SK-N-SH (cell line): ENCODE measurements at regions not wholly inside any gene's neighbourhood (a gene's known extent, or its start where the extent isn't known, plus 50 kb on each side); places are given as distances from the start of the nearest gene placed in this dataset.

ENCODE experiments used
- CTCF ChIA-PET: fragments of 300-600, 350-600 bp; formaldehyde crosslinking; extraction: SDS; loops from one replicate; lab custom pipeline; 2021; lab: Yijun Ruan, JAX
- POLR2A ChIA-PET: fragments of 350-600 bp; sonication (Branson Sonifier 250); formaldehyde crosslinking; extraction: SDS; loops from one replicate; lab custom pipeline; 2020; ENCODE audit warnings: antibody characterized with exemption, inconsistent platforms; lab: Yijun Ruan, JAX
- DNase-seq: peaks from one replicate; pipeline ENCODE4 v3.0.0; 2012
- H2AFZ ChIP-seq: fragments of 200-600 bp; sonication (generic); 2 replicates; pipeline ENCODE4 v1.8.1; 2016; ENCODE audit warnings: antibody characterized with exemption, mild to moderate bottlenecking, low read depth
- H3F3A ChIP-seq: fragments of 200-600 bp; sonication (generic); replicated peaks from 2 replicates; pipeline ENCODE3; 2016; ENCODE audit warnings: antibody characterized with exemption, mild to moderate bottlenecking; ENCODE audit not compliant: insufficient read depth
- H3K27ac ChIP-seq, 2 experiments: fragments of 200-500 bp in 1 of 2; fragments of 200-600 bp in 1 of 2; sonication (Bioruptor generic) in 1 of 2; sonication (generic), shearing (Covaris generic) in 1 of 2; 2 replicates each; pipeline versions ENCODE4 v1.5.1 to v1.6.1; 2014 to 2016; ENCODE audit warnings: low read depth in 2 of 2, inconsistent platforms in 1 of 2, low read length in 1 of 2, mild to moderate bottlenecking in 1 of 2, mixed read lengths in 1 of 2
- H3K27me3 ChIP-seq: fragments of 200-600 bp; sonication (generic), shearing (Covaris generic); 2 replicates; pipeline ENCODE4 v1.6.1; 2016; ENCODE audit warnings: mixed run types; ENCODE audit not compliant: insufficient read depth
- H3K36me3 ChIP-seq, 2 experiments: fragments of 200-500 bp in 1 of 2; fragments of 200-600 bp in 1 of 2; sonication (Bioruptor generic) in 1 of 2; sonication (generic) in 1 of 2; replicated peaks in 1 of 2; 2 replicates each; pipeline versions ENCODE3 to v1.5.1; 2014 to 2016; ENCODE audit warnings: low read length in 1 of 2, mild to moderate bottlenecking in 1 of 2; ENCODE audit not compliant: insufficient read depth in 2 of 2, control insufficient read depth in 1 of 2
- H3K4me1 ChIP-seq, 2 experiments: fragments of 200-500 bp in 1 of 2; fragments of 200-600 bp in 1 of 2; sonication (Bioruptor generic) in 1 of 2; sonication (generic), shearing (Covaris generic) in 1 of 2; 2 replicates each; pipeline versions ENCODE4 v1.5.1 to v1.6.1; 2014 to 2016; ENCODE audit warnings: low read depth in 1 of 2, low read length in 1 of 2, mixed run types in 1 of 2; ENCODE audit not compliant: insufficient read depth in 2 of 2, control insufficient read depth in 1 of 2
- H3K4me2 ChIP-seq: fragments of 200-600 bp; sonication (generic), shearing (Covaris generic); 2 replicates; pipeline ENCODE4 v1.6.1; 2017; ENCODE audit warnings: mixed run types
- H3K4me3 ChIP-seq, 2 experiments: fragments of 200-500 bp in 1 of 2; fragments of 200-600 bp in 1 of 2; sonication (Bioruptor generic) in 1 of 2; sonication (generic), shearing (Covaris generic) in 1 of 2; 2 replicates each; pipeline versions ENCODE4 v1.5.1 to v1.8.1; 2014 to 2016; ENCODE audit warnings: low read depth in 2 of 2, inconsistent platforms in 1 of 2, low read length in 1 of 2, mild to moderate bottlenecking in 1 of 2, mixed read lengths in 1 of 2, moderate library complexity in 1 of 2
- H3K79me2 ChIP-seq: fragments of 200-600 bp; sonication (generic); 2 replicates; pipeline ENCODE4 v1.8.1; 2017; ENCODE audit warnings: mild to moderate bottlenecking; ENCODE audit not compliant: insufficient read depth
- H3K9ac ChIP-seq: fragments of 200-600 bp; sonication (generic); 2 replicates; pipeline ENCODE4 v1.6.1; 2017; ENCODE audit warnings: mixed run types
- H3K9me2 ChIP-seq: fragments of 200-600 bp; sonication (generic); 2 replicates; pipeline ENCODE4 v1.6.1; 2017; ENCODE audit warnings: mixed run types
- H3K9me3 ChIP-seq: fragments of 200-600 bp; sonication (generic); 2 replicates; pipeline ENCODE4 v1.6.1; 2017; ENCODE audit warnings: mixed run types, mild to moderate bottlenecking, moderate library complexity
- H4K20me1 ChIP-seq: fragments of 200-600 bp; sonication (generic); 2 replicates; pipeline ENCODE4 v1.6.1; 2017; ENCODE audit warnings: mild to moderate bottlenecking, mixed run types; ENCODE audit not compliant: insufficient read depth
- CHD2 ChIP-seq: fragments of 150-350 bp; IDR thresholded peaks from 2 replicates; pipeline ENCODE4 v1.6.1; 2018; ENCODE audit warnings: low read length; ENCODE audit not compliant: partially characterized antibody
- ELF1 ChIP-seq: IDR thresholded peaks from 2 replicates; pipeline ENCODE4 v1.4.0; 2012
- EP300 ChIP-seq, 2 experiments: IDR thresholded peaks; 2 replicates each; pipeline versions ENCODE4 v1.4.0 to v1.6.1; 2012; ENCODE audit warnings: borderline replicate concordance in 1 of 2, low read depth in 1 of 2, low read length in 1 of 2
- FOXJ3 ChIP-seq: sonication (generic); formaldehyde crosslinking; IDR thresholded peaks from 2 replicates; pipeline ENCODE4 v1.5.1; 2020; ENCODE audit warnings: mild to moderate bottlenecking, missing genetic modification reagents
- FOXM1 ChIP-seq: IDR thresholded peaks from 2 replicates; pipeline ENCODE4 v1.4.0; 2012; ENCODE audit warnings: low read depth, mild to moderate bottlenecking
- MAX ChIP-seq: IDR thresholded peaks from 2 replicates; pipeline ENCODE4 v1.4.0; 2012; ENCODE audit warnings: low read depth
- MXI1 ChIP-seq: IDR thresholded peaks from 2 replicates; pipeline ENCODE4 v1.6.1; 2012; ENCODE audit warnings: mild to moderate bottlenecking, low read depth, low read length, improper control_type of control experiment
- NRF1 ChIP-seq: IDR thresholded peaks from 2 replicates; pipeline ENCODE4 v1.6.1; 2012; ENCODE audit warnings: low read depth, mild to moderate bottlenecking, low read length
- RAD21 ChIP-seq: IDR thresholded peaks from 2 replicates; pipeline ENCODE4 v1.6.1; 2012; ENCODE audit warnings: mild to moderate bottlenecking, low read length
- RCOR1 ChIP-seq: fragments of 150-350 bp; IDR thresholded peaks from 2 replicates; pipeline ENCODE4 v1.6.1; 2017; ENCODE audit warnings: antibody characterized with exemption, low read length
- RFX5 ChIP-seq: IDR thresholded peaks from 2 replicates; pipeline ENCODE4 v1.6.1; 2012; ENCODE audit warnings: mild to moderate bottlenecking, improper control_type of control experiment, low read length
- RXRA ChIP-seq: IDR thresholded peaks from 2 replicates; pipeline ENCODE4 v1.4.0; 2012; ENCODE audit warnings: low read depth, mild to moderate bottlenecking, borderline replicate concordance
- SMC3 ChIP-seq: IDR thresholded peaks from 2 replicates; pipeline ENCODE4 v1.6.1; 2012; ENCODE audit warnings: low read depth, low read length, improper control_type of control experiment
- TCF12 ChIP-seq: IDR thresholded peaks from 2 replicates; pipeline ENCODE4 v1.4.0; 2012
- TEAD4 ChIP-seq: IDR thresholded peaks from 2 replicates; pipeline ENCODE4 v1.4.0; 2012; ENCODE audit warnings: mild to moderate bottlenecking, borderline replicate concordance; ENCODE audit not compliant: insufficient read depth
- WGBS: methylation state at CpG from one replicate; pipeline ENCODE4 v1.1.6; 2017; ENCODE audit warnings: low lambda C conversion rate; 5-methylcytosine and 5-hydroxymethylcytosine counted together
- TF ChIP-seq, protein P1 (sequence below): fragments of 200-600 bp; sonication (generic); IDR thresholded peaks from 2 replicates; pipeline ENCODE4 v1.6.1; 2017; ENCODE audit warnings: antibody characterized with exemption, mild to moderate bottlenecking, moderate library complexity
- TF ChIP-seq, protein P2 (sequence below): IDR thresholded peaks from 2 replicates; pipeline ENCODE4 v1.4.0; 2012; ENCODE audit warnings: low read depth, borderline replicate concordance
- TF ChIP-seq, protein P3 (sequence below): fragments of 150-350 bp; IDR thresholded peaks from 2 replicates; pipeline ENCODE4 v1.6.1; 2017; ENCODE audit warnings: antibody characterized with exemption, low read length, low read depth, borderline replicate concordance
- TF ChIP-seq, protein P4 (sequence below): fragments of 150-350 bp; IDR thresholded peaks from 2 replicates; pipeline ENCODE4 v1.6.1; 2016; ENCODE audit warnings: mild to moderate bottlenecking, low read depth, low read length

DNA sequence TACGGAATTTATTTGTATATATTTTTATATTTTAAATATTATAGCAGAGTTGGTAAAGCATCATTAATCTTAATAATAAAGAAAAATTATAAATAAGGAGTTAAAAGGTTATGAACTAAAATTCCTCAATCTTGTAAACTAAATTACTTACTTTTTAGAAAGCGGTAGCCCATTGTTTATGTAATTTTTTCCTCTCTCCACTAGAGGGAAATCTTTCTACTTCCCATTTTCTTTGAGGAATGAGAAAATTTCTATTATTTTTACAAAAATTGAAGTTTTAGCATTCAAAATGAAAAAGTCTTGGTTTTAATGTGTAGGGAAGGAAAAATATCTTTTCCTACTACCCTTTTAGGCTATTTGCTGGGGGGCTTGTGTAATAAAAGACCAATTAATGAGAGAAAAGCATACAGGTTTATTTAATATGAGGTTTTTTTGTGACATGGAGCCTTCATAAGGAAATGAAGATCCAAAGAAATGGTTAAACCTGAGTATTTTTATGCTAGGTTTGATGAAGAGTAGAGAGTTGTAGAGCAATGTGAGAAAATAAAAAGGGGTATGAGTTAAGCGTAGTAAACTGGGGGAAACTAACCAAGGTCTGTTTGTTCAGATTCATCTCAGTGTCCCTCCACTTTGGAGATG is 68.7 kb upstream of the ADAD1 start:
- no peak overlapping the region for H3K4me3 ChIP-seq
- no peak for DNase-seq
- H3K9ac ChIP-seq, result no peak overlapping the region
- H3K9me2 ChIP-seq, result no peaks in the 10 kb centered on the region
- no peaks in the 10 kb centered on the region for H3K9me3 ChIP-seq
- no peaks in the 10 kb centered on the region for H3F3A ChIP-seq
- no peak overlapping the region for H3K4me2 ChIP-seq
- no peak for TF ChIP-seq CHD2
- no peak for TF ChIP-seq EP300 (IDR thresholded peaks at IDR 0.05; ENCODE audit: borderline replicate concordance in 1 of 2, low read depth in 1 of 2, low read length in 1 of 2)
- no peak for TF ChIP-seq RCOR1
- no peak for TF ChIP-seq NRF1
- TF ChIP-seq, protein P1, sequence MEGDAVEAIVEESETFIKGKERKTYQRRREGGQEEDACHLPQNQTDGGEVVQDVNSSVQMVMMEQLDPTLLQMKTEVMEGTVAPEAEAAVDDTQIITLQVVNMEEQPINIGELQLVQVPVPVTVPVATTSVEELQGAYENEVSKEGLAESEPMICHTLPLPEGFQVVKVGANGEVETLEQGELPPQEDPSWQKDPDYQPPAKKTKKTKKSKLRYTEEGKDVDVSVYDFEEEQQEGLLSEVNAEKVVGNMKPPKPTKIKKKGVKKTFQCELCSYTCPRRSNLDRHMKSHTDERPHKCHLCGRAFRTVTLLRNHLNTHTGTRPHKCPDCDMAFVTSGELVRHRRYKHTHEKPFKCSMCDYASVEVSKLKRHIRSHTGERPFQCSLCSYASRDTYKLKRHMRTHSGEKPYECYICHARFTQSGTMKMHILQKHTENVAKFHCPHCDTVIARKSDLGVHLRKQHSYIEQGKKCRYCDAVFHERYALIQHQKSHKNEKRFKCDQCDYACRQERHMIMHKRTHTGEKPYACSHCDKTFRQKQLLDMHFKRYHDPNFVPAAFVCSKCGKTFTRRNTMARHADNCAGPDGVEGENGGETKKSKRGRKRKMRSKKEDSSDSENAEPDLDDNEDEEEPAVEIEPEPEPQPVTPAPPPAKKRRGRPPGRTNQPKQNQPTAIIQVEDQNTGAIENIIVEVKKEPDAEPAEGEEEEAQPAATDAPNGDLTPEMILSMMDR, result peak; percentile 68
- peak; percentile 39; the same call in 1 of the 2 replicates for TF ChIP-seq RAD21
- TF ChIP-seq, all 33 proteins: peak for 2
- H3K79me2 ChIP-seq, result no peaks in the 10 kb centered on the region
- 91% methylated on average over 3 of the region's 3 CpGs for WGBS
- H3K4me1 ChIP-seq, result peaks cover 0 to 5% of the 10 kb centered on the region in 2 experiments; a peak in 1 of 4 replicates
- H2AFZ ChIP-seq, result no peak overlapping the region
- H3K27ac ChIP-seq, result no peak overlapping the region
- ChIA-PET CTCF (interaction anchor here (0.6 to 1.0 kb wide), 2 partner anchors 10 to 12 kb away, joined by 3 read pairs; no protein-coding TSS in a partner anchor), POLR2A (no interaction called here)
- H4K20me1 ChIP-seq, result no peaks in the 10 kb centered on the region
- peaks cover 54 to 58% of the 10 kb centered on the region in 2 experiments for H3K36me3 ChIP-seq
- H3K27me3 ChIP-seq, result no peaks in the 10 kb centered on the region

GRCh38 chr4:122313006-122313646 is 65.7 kb upstream of the ADAD1 start:
- Histone ChIP-seq H2AFZ (no peak overlapping the region), H3K36me3 (peaks cover 57 to 59% of the 10 kb centered on the region in 2 experiments), H3K4me1 (no peaks in the 10 kb centered on the region), H3K4me2 (no peak overlapping the region), H3K79me2 (no peaks in the 10 kb centered on the region), H3K9me3 (no peaks in the 10 kb centered on the region), H3K4me3 (no peak overlapping the region), H3K9ac (no peak overlapping the region), H4K20me1 (no peaks in the 10 kb centered on the region), H3F3A (no peaks in the 10 kb centered on the region), H3K27me3 (no peaks in the 10 kb centered on the region), H3K9me2 (no peaks in the 10 kb centered on the region), H3K27ac (no peak overlapping the region)
- ChIA-PET POLR2A (no interaction called here), CTCF (no interaction called here)
- no peak for TF ChIP-seq RFX5
- no peak for TF ChIP-seq TCF12
- TF ChIP-seq RXRA, result no peak
- TF ChIP-seq, protein P2, sequence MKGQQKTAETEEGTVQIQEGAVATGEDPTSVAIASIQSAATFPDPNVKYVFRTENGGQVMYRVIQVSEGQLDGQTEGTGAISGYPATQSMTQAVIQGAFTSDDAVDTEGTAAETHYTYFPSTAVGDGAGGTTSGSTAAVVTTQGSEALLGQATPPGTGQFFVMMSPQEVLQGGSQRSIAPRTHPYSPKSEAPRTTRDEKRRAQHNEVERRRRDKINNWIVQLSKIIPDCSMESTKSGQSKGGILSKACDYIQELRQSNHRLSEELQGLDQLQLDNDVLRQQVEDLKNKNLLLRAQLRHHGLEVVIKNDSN, result no peak
- TF ChIP-seq MAX, result no peak
- TF ChIP-seq RAD21, result no peak
- no peak for TF ChIP-seq TEAD4
- no peak for TF ChIP-seq SMC3
- no peak for TF ChIP-seq RCOR1
- TF ChIP-seq NRF1, result no peak
- TF ChIP-seq FOXJ3 (CRISPR knock-in tag), result no peak
- TF ChIP-seq MXI1, result no peak
- no peak for TF ChIP-seq FOXM1
- TF ChIP-seq, protein P3, sequence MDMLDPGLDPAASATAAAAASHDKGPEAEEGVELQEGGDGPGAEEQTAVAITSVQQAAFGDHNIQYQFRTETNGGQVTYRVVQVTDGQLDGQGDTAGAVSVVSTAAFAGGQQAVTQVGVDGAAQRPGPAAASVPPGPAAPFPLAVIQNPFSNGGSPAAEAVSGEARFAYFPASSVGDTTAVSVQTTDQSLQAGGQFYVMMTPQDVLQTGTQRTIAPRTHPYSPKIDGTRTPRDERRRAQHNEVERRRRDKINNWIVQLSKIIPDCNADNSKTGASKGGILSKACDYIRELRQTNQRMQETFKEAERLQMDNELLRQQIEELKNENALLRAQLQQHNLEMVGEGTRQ, result no peak
- TF ChIP-seq, protein P4, sequence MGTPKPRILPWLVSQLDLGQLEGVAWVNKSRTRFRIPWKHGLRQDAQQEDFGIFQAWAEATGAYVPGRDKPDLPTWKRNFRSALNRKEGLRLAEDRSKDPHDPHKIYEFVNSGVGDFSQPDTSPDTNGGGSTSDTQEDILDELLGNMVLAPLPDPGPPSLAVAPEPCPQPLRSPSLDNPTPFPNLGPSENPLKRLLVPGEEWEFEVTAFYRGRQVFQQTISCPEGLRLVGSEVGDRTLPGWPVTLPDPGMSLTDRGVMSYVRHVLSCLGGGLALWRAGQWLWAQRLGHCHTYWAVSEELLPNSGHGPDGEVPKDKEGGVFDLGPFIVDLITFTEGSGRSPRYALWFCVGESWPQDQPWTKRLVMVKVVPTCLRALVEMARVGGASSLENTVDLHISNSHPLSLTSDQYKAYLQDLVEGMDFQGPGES, result no peak
- TF ChIP-seq ELF1, result no peak
- WGBS, result 92% methylated on average over 1 of the region's 1 CpG
- DNase-seq, result no peak
